HG03457 (cell line): ENCODE measurements at regions not wholly inside any gene's neighbourhood (a gene's known extent, or its start where the extent isn't known, plus 50 kb on each side); places are given as distances from the start of the nearest gene placed in this dataset.
"Not testable (repeated sequence)": the region's sequence is repeated elsewhere in the genome, so short reads cannot be mapped to it uniquely, and the experiment has no call there.

Source experiments
- ATAC-seq: cut with Tn5 transposase; IDR thresholded peaks from one replicate; pipeline ENCODE4 v1.9.1; 2021; ENCODE audit warnings: moderate number of reproducible peaks; ENCODE audit not compliant: unreplicated experiment

DNA sequence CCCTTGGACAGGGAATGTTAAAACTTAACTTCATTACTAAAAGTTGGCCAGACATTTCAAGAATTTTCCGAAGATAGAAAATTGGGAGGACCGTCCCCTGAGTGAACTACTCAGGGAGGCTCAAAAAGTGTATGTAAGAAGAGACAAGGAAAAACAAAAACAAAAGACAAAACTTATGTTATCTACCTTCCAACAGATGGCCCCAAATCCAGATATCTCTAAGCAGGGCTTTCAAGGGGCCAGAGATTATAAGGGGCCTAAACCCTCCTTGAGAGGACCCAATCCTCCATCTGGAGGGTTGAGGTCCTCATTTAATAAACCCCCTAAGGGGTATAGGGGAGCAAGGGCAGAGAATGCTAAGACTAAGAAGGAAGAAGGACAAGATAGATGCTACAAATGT is 203.6 kb downstream of the SH2D4B start:
- ATAC-seq = no peak

DNA sequence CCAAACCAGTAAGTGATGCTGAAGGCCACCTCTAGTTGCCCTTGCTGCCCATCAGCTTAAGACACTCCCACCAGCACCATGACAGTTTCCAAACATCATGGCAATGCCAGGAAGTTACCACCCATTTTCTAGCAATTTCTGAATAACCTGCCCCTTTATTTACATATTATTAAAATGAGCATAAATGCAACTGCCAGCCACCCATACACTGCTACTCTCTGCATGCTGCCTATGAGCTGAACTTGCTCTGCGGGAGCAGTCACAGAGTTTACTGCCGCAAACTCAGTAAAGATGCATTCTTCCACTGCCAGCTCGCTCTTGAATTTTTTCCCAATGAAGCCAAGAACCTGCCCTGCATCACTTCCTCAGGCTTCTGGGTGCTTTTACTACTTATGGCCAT is 212.6 kb downstream of the SH2D4B start:
- ATAC-seq = no peak

DNA sequence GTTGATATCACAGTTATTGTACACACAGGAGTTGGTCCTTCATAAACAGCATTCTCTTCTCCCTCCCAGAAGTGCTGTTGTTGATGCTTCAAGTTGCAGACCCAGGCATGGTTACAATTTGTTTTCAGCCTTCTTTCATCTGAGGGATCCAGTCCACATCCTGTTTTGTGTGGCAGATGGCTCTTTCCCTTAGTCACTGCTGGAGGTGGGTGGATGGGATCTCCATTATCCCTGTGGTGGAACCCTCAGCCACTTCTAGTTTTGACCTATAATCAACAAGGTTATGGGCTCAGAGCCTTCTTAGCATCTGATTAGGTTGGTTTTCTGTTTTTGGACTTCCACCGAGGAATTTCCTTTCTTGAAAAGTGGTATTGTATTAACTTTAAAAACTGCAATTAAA is 214.2 kb downstream of the SH2D4B start:
- ATAC-seq = no peak

DNA sequence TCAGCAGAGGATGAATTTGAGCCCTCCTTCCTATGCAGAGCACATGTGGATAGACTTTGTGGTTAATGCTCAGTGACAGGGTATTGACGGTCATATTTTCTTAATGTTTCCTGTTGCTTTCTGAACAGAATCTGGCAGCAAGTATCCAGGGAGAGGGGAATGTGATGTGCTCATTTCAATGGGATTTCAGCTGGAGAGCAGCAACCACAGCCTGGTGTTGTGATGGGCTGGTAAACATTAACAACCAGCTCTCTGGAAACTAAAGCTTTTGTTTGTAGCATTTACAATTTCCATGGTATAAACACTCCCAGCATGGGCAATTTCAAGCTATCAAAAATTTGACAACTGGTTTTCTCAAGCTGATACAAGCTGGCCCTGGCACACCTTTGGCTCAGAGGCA is 215.9 kb downstream of the SH2D4B start:
- no peak for ATAC-seq

DNA sequence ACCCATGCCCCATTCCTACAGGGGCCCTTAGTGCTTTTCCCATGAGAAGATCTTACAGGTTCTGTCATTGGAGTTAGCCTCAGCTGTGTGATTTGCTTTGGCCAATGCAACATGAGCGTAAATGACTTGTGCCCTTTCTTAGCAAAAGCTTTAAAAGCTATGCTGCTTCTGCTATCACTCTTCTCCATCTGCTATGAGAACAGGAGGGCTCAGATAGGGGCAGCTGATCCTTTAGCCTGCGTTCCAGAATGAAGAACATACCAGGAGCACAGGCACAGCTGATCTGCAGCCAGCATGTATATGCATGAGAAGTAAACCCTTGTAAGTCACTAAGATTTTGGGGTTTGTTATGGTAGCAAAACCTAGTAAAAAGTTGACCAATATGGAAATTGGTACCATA is 218.2 kb downstream of the SH2D4B start:
- ATAC-seq = no peak

DNA sequence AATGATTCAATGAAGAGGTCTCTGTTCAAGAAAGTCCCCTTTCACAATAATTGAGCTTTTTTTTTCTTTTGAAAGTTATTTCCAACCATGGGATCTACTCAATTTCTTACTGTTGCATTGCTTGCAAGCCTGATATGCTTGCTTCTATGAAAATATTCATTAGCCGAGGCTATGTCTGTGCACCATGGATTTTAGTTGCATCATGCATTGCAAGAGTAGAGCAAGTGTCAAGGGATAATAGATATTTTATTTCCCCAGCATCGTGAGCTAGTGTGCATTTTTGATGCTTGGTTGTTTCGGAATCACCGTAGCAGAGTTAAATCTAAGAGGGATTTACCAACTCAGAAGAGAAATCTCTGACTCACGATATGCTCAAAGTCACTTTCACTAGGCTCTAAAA is 222.0 kb downstream of the SH2D4B start:
- no peak for ATAC-seq

DNA sequence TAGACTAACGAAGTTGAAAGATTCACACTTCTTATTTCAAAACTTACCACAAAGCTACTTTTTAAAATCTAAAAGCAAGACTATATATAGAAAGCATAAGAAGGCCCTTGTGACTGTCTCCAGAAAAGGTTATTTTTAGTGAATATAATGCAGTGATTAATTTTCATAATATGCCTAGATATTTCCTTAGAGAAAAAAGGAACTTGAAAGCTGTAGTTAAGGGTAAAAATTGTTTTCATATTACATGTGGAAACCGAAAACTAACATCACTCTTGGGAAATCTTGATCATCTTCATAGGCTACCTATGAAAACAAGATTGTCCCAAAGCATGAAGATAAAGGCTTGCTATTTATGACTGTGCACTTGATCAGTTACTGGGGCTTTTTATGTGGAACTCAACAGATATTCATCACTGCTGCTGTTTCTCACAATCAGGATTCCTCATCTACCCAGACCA is 223.2 kb downstream of the SH2D4B start:
- ATAC-seq = no peak

DNA sequence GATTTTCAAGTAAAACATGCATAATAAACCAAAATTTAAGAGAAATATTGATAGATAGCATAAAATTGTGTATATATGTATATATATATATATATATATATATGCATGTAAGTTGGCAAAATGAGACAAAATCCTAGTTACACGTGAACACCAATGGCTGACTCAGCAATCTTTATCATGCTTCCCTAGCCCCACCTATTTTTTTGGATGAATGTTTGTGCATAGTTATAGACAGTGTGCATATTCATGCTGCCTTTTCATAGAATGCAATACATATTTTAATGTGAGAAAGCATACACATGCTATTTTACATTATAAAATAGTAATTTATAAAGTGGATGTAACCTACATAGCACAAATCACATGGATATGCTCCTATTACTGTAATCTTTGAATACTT is 230.3 kb downstream of the SH2D4B start:
- ATAC-seq = no peak

DNA sequence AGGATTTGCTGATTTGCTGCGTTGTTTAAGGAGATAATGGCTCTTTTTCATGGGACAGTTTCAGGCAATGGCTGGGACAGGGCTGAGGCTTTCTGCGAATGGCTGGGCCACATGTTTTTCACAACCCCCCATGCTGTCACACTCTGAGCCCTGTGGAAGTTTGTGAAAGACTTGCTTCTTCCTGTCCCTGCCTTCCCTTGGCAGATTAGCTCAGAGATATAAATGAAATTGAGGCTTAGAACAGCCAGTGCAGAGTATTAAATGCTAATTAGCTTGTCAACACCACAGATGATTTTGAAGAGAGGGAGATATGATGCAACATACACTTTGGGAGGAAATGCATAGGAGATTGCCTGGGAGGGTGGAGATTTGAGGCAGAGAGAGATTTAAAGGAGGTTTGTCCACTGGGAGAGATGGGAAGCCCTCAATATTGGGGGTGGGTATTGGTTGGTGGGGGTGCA is 232.0 kb downstream of the SH2D4B start:
- no peak for ATAC-seq

DNA sequence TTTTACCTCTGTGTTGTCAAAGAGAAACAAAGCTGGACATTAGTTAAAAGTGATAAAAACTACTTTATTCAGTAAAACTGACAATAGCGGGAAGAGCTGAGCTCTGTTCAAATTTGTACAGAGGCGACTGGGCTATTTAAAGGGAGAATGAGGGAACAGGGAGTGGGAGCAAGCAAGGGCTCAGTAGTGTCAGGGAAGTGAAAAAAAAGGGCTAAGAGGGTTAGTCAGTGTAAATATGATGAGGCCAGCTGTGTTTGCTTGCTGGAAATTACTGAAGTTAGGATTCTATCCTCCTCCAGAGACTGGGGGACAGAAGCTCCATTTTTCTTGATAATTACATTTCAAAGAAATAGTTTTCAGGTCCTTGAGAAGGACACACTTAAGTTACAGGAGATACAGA is 232.5 kb downstream of the SH2D4B start:
- no peak for ATAC-seq

DNA sequence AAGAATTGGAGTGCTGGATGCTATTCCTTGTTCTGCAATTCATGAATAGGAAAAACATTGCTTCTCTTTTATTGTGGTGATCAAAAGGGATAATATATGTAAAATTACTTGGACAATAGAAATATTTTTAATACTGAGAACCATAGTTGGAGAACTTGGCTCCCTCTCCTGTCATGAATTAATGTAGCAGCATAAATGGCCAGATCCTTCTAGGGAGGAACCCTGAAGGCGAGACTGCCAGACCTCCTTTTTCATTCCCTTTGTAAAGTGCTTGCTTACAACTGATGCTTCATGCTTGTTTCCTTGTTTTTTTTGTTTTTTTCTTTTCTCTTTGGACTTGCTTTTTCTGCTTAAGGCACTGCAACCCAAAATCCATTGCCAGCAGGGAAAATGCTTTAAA is 233.6 kb downstream of the SH2D4B start:
- no peak for ATAC-seq

DNA sequence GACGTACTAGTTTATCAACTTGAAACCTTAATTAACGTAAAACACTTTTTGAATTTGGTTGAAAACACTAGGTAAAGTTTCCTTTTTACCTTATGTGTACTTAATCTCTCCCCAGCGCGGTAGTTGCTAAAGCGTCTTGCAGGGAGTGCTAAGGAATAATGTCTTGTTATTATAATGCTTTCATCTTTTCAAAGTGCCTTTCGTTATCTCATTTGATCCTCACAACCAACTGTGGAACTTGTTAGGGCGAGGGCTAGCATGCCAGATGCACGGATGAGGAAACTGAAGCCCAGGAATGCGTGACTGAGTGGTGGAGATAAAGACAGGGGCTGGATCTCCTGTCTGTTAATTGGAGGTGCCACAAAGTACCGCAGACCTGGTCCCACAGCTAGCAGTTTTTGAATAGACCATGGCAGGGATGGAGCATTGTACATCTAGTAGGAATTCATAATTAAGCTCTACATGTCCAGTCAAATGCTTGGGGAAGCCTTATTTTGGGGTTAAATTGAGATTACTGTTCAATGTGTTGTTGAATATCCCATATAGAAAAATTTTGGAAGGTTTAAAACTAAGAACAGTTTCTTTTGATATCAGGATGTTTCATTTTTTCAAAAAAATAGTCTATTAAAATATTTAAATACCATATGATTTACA is 234.3 kb downstream of the SH2D4B start:
- no peak for ATAC-seq

DNA sequence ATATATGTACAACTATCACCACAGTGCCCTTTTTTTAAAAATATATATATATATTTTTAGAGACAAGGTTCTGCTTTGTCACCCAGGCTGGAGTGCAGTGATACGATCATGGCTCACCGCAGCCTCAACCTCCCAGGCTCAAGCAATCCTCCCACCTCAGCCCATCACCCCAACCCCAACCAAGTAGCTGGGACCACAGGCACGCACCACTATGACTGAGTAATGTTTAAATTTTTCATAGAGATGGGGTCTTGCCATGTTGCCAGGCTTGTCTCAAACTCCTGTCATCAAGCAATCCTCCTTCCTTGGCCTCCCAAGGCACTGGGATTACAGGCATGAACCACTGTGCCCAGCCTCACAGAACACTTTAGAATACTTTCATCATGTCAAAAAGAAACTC is 234.9 kb downstream of the SH2D4B start:
- no peak for ATAC-seq

DNA sequence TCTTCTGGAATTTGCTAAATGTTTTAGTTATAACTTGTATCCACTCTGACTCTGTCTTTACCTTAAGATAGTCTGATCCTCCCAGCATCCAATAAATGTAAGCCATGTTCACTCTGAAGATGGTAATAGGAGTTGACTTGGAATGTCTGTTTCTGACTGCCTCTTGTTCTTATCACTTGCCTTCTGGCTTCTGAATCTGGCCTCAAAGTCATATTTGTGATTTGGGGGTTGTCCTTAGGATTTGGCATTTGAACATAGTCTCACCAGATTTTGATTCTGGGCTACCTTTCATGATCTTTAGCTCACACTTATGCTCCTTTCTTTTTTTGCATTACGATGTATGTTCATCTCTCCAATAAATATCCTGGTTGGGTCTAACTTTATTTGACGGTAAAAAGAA is 247.0 kb downstream of the SH2D4B start:
- no peak for ATAC-seq

DNA sequence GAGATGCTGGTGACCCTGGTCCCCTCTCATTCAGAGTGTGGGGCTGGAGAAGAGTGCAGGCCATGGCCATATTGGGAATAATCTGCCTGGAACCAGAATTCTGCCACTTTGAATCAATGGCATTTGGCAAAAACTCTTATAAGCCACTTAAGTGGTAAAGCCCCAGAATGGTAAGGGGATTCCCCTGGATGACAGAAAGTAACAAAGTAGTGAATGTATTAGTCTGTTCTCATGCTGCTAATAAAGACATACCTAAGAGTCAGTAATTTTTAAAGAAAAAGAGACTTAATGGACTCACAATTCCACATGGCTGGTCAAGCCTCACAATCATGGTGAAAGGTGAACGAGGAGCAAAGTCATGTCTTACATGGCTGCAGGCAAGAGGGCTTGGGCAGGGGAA is 248.6 kb downstream of the SH2D4B start:
- ATAC-seq = no peak

DNA sequence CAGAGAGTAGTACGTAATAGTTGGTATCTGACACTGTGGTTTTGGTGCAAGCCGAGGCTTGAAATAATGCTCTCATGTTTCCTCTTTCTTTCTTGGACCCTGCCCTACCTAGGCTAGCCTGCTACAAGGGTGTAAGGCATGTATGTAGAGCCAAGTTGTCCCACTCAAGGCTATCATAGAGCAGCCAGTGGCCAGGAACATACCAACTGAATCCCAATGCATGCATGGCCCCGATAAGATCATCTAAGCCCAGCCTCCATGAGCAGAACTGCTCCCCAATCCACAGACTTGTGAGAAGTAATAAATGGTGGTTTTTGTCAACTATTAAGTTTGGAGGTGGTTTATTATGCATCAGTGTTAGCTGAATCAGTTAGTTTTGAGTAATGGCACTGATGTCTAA is 250.2 kb downstream of the SH2D4B start:
- no peak for ATAC-seq

DNA sequence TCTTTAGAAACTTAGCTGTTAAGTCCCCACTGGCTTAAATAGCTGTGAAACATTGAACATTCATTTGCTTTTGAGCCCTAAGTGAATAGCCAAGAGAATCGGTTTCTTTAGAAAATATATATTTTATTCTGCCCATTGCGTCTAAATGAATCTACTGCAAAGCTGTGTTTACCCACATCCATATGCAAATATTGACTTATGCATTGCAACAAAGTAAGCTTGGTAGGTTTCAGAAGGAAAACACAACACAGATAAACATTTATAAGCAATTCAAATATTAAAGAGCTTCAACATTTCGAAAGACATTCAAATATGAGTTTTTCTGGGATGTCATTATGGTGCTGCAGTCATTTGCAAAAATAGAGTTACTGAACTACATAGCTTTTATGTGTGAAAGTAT is 257.3 kb downstream of the SH2D4B start:
- no peak for ATAC-seq

DNA sequence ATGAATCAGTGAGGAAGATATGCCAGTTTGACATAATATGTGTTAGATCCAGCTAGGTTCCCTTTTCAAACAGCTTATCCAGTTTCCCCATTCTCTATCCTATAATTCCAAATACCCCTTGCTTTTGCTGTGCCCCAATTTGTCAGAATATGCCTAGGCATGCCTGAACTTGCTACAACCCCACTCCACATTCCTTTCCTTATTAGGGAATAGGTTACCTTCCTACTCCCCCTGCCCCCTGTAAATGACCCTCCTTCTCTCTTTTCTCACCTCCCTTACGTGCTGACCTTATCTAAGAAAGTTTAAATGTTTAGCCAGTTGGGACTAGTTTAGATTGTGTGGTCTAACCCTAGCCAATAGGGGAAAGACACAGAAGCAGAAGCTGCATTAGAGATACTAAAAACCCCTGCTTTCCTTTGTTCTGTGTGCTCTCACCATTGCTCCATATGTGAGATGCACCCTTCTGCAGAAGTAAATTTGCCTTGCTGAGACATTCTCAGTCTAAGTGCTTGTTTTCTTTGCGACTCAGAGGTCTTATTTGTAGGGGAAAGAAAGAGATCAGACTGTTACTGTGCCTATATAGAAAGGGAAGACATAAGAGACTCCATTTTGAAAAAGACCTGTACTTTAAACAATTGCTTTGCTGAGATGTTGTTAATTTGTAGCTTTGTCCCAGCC is 267.8 kb downstream of the SH2D4B start:
- no peak for ATAC-seq

DNA sequence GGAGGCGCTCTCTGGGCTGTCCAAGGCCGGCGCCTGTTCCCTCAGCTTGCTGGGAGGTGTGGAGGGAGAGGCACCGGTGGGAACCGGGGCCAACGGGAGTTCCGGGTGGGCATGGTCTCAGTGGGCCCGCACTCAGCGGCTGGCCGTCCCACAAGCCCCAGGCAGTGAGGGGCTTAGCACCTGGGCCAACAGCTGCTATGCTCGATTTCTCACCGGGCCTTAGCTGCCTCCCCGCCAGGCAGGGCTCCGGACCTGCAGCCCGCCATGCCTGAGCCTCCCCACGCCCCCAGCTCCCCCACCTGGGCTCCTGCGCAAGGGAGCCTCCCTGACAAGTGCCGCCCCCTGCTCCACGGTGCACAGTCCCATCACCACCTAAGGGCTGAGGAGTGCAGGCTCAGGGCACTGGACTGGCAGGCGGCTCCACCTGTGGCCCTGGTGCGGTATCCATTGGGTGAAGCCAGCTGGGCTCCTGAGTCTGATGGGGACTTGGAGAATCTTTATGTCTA is 276.5 kb downstream of the SH2D4B start:
- ATAC-seq = no peak

DNA sequence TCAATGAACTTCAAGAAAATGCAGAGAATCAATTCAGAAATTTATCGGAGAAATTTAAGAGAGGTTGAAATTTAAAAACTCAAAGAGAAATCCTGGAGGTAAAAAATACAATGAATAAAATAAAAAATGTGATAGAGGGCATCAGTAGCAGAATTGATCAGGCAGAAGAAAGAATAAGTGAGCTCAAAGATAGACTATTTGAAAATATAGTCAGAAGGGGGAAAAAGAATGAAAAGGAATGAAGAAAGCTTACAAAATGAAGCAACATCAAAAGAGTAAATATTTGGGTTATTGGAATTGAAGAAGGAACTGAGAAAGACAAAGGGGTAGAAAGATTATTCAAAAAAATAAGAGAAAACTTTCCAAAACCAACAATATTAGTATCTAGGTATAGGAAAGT is 291.4 kb downstream of the SH2D4B start:
- no peak for ATAC-seq

DNA sequence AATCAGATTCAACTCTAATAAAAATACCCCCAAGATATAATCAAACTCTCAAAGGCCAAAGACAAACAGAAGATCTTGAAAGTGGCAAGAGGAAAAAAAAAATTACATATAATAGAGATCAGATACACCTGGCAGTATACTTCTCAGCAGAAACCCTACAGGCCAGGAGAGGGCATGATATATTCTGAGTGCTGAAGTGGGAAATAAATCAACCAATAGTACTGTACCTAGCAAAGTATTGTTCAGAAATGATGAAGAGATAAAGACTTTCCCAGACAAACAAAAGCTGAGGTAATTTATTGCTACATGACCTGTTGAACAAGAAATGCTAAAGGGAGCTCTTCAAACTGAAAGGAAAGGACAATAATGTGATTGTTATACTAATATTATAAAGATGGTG is 291.9 kb downstream of the SH2D4B start:
- no peak for ATAC-seq

DNA sequence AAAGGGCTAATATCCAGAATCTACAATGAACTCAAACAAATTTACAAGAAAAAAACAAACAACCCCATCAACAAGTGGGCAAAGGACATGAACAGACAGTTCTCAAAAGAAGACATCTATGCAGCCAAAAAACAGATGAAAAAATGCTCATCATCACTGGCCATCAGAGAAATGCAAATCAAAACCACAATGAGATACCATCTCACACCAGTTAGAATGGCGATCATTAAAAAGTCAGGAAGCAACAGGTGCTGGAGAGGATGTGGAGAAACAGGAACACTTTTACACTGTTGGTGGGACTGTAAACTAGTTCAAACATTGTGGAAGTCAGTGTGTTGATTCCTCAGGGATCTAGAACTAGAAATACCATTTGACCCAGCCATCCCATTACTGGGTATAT is 295.0 kb downstream of the SH2D4B start:
- not testable (repeated sequence) for ATAC-seq
